K562 (cell line): ENCODE measurements at regions not wholly inside any gene's neighbourhood (a gene's known extent, or its start where the extent isn't known, plus 50 kb on each side); places are given as distances from the start of the nearest gene placed in this dataset.
A peak's percentile ranks its signal among the peaks of the same experiment; 100 is the strongest.

Source experiments
- ATAC-seq: fragments of 200-7000 bp; cut with Tn5 transposase; 3 replicates; pipeline ENCODE4 v1.9.1; 2020; ENCODE audit warnings: moderate library complexity
- BruUV-seq: library from RNA; stranded (reverse); fragments of 400-500 nt; replicated peaks from 2 replicates; lab custom pipeline; 2021; lab: Mats Ljungman, UMichigan
- CTCF ChIA-PET: fragments of 300-600 bp; formaldehyde crosslinking; extraction: SDS; loops from one replicate; lab custom pipeline; 2021; ENCODE audit warnings: low intra/inter-chr PET ratio; lab: Yijun Ruan, JAX
- POLR2A ChIA-PET: fragments of 300-600, 350-650 bp; sonication (Branson Sonifier 250); formaldehyde crosslinking; extraction: SDS; loops from one replicate; lab custom pipeline; 2021; ENCODE audit warnings: antibody characterized with exemption, inconsistent platforms; lab: Yijun Ruan, JAX
- DNase-seq, 4 experiments: peaks; one replicate each; pipeline versions ENCODE4 v3.0.0 to v3.0.0-alpha.2; 2011 to 2018; ENCODE audit warnings: low spot score in 3 of 4, mixed read lengths in 3 of 4; ENCODE audit errors: extremely low read depth in 1 of 4
- FAIRE-seq: peaks from 2 replicates; lab custom pipeline; 2011; peaks lifted over from hg19 to GRCh38; lab: Jason Lieb, UNC
- H2AFZ ChIP-seq: 2 replicates; pipeline ENCODE4 v1.6.0; 2011; ENCODE audit warnings: low read depth, low read length, control low read depth, inconsistent platforms
- H3K27ac ChIP-seq: fragments of 200-600 bp; 3 replicates; pipeline ENCODE4 v1.8.0; 2011; ENCODE audit warnings: low read depth, mild to moderate bottlenecking, control low read depth, inconsistent platforms, low read length, moderate library complexity, mixed read lengths; ENCODE audit errors: extremely low read depth
- H3K27me3 ChIP-seq, 2 experiments: fragments of 300-600 bp in 1 of 2; 2 replicates in 1 of 2; 3 replicates in 1 of 2; pipeline versions ENCODE4 v1.6.0 to v1.8.0; 2011; ENCODE audit warnings: inconsistent platforms in 2 of 2, low read length in 2 of 2, mild to moderate bottlenecking in 1 of 2, mixed read lengths in 1 of 2, moderate library complexity in 1 of 2; ENCODE audit not compliant: control insufficient read depth in 2 of 2, insufficient read depth in 2 of 2
- H3K36me3 ChIP-seq: fragments of 300-600 bp; 3 replicates; pipeline ENCODE4 v1.8.0; 2011; ENCODE audit warnings: mild to moderate bottlenecking, low read length, inconsistent platforms; ENCODE audit not compliant: control insufficient read depth, insufficient read depth
- H3K4me1 ChIP-seq, 2 experiments: fragments of 200-600 bp in 1 of 2; replicated peaks in 1 of 2; 2 replicates in 1 of 2; 3 replicates in 1 of 2; pipeline versions ENCODE4 v1.5.1 to v1.8.0; 2011; ENCODE audit warnings: inconsistent platforms in 2 of 2, low read length in 2 of 2, mild to moderate bottlenecking in 1 of 2, mixed read lengths in 1 of 2, moderate library complexity in 1 of 2; ENCODE audit not compliant: control insufficient read depth in 2 of 2, insufficient read depth in 2 of 2
- H3K4me2 ChIP-seq: 2 replicates; pipeline ENCODE4 v1.6.1; 2011; ENCODE audit warnings: low read length, control low read depth, inconsistent platforms, mixed read lengths; ENCODE audit not compliant: insufficient read depth
- H3K4me3 ChIP-seq: fragments of 200-600 bp; sonication (generic), shearing (Covaris generic); 2 replicates; pipeline ENCODE4 v1.5.1; 2016; ENCODE audit warnings: control low read depth, inconsistent platforms
- H3K79me2 ChIP-seq: fragments of 200-600 bp; 3 replicates; pipeline ENCODE4 v1.8.0; 2011; ENCODE audit warnings: low read length, inconsistent platforms; ENCODE audit not compliant: control insufficient read depth, insufficient read depth
- H3K9ac ChIP-seq, 2 experiments: 2 replicates each; pipeline versions ENCODE4 v1.6.0 to v1.6.1; 2011; ENCODE audit warnings: low read depth in 2 of 2, low read length in 2 of 2, control low read depth in 1 of 2, inconsistent platforms in 1 of 2, mild to moderate bottlenecking in 1 of 2, mixed read lengths in 1 of 2; ENCODE audit not compliant: insufficient read depth in 1 of 2
- H3K9me1 ChIP-seq: one replicate; pipeline ENCODE4 v1.6.0; 2011; ENCODE audit warnings: inconsistent platforms, mild to moderate bottlenecking, low read length, moderate library complexity; ENCODE audit not compliant: control insufficient read depth, insufficient read depth
- H3K9me3 ChIP-seq: replicated peaks from 2 replicates; pipeline ENCODE4 v1.5.1; 2011; ENCODE audit warnings: low read depth, low read length, inconsistent platforms; ENCODE audit not compliant: control insufficient read depth, insufficient read depth
- H4K20me1 ChIP-seq: replicated peaks from 2 replicates; pipeline ENCODE4 v1.6.1; 2011; ENCODE audit warnings: low read length, inconsistent platforms, mixed read lengths; ENCODE audit not compliant: control insufficient read depth, insufficient read depth
- AFF1 ChIP-seq, 2 experiments: fragments of 450-650 bp; IDR thresholded peaks; 2 replicates each; pipeline ENCODE4 v1.6.1; 2018; ENCODE audit warnings: mild to moderate bottlenecking in 2 of 2, low read depth in 1 of 2; ENCODE audit not compliant: partially characterized antibody in 2 of 2
- ATF2 ChIP-seq: sonication (generic); formaldehyde crosslinking; IDR thresholded peaks from 2 replicates; pipeline ENCODE4 v1.8.1; 2022; ENCODE audit warnings: missing genetic modification reagents
- CTBP1 ChIP-seq: fragments of 450-650 bp; IDR thresholded peaks from 2 replicates; pipeline ENCODE4 v1.6.1; 2016; ENCODE audit warnings: borderline replicate concordance
- ID3 ChIP-seq, 2 experiments: fragments of 250-450 bp in 1 of 2; fragments of 450-650 bp in 1 of 2; sonication (Bioruptor Pico) in 1 of 2; IDR thresholded peaks; 2 replicates each; pipeline versions ENCODE4 v1.6.1 to v1.8.0; 2016 to 2021; ENCODE audit warnings: mild to moderate bottlenecking in 2 of 2, moderate library complexity in 2 of 2, missing compliant biosample characterization in 1 of 2, missing genetic modification characterization in 1 of 2
- KHSRP ChIP-seq: fragments of 450-650 bp; IDR thresholded peaks from 2 replicates; pipeline ENCODE4 v1.6.1; 2017
- MAFG ChIP-seq: fragments of 450-650 bp; conservative IDR thresholded peaks from 2 replicates; pipeline ENCODE4 v1.6.1; 2016; ENCODE audit warnings: missing genetic modification characterization, missing compliant biosample characterization
- MCM7 ChIP-seq, 2 experiments: fragments of 450-650 bp; IDR thresholded peaks; 2 replicates each; pipeline ENCODE4 v1.6.1; 2016 to 2018
- MIER1 ChIP-seq: fragments of 450-650 bp; IDR thresholded peaks from 2 replicates; pipeline ENCODE4 v1.6.1; 2016; ENCODE audit warnings: antibody characterized with exemption, mild to moderate bottlenecking, low read depth
- MTA3 ChIP-seq: fragments of 450-650 bp; formaldehyde crosslinking; IDR thresholded peaks from 2 replicates; pipeline ENCODE4 v1.6.1; 2017; ENCODE audit warnings: mild to moderate bottlenecking, borderline replicate concordance
- POLR2B ChIP-seq: fragments of 450-650 bp; IDR thresholded peaks from 2 replicates; pipeline ENCODE4 v1.6.1; 2018; ENCODE audit warnings: low read depth; ENCODE audit not compliant: partially characterized antibody
- POLR3A ChIP-seq: IDR thresholded peaks from 2 replicates; pipeline ENCODE4 v1.6.1; 2011; ENCODE audit warnings: borderline replicate concordance, mild to moderate bottlenecking, moderate library complexity; ENCODE audit not compliant: insufficient read length, insufficient read depth; ENCODE audit errors: extremely low read depth
- THRA ChIP-seq: fragments of 450-650 bp; IDR thresholded peaks from 2 replicates; pipeline ENCODE4 v1.6.1; 2017; ENCODE audit warnings: mild to moderate bottlenecking, moderate library complexity
- WGBS: fragments of 100-300 bp; shearing (Covaris generic); methylation state at CpG from one replicate; pipeline ENCODE4 v1.1.6; 2016; ENCODE audit warnings: low coverage, mixed read lengths; ENCODE audit not compliant: insufficient coverage; ENCODE audit errors: missing lambda C conversion rate; 5-methylcytosine and 5-hydroxymethylcytosine counted together
- in situ Hi-C: fragments of 300-500 bp; cut with MboI; formaldehyde crosslinking; loops from 4 replicates; pipeline ENCODE4 v1.15.0; 2018; ENCODE audit warnings: inconsistent platforms, mixed read lengths
- intact Hi-C: fragments of 100-400 bp; cut with micrococcal nuclease; formaldehyde crosslinking; loops from 2 replicates; pipeline ENCODE4 v1.14.2; 2022

- TF ChIP-seq POLR3A (no peak), MIER1 (no peak), POLR2B (no peak)
Observed at GRCh38 chr2:9762941-9763340, 80.3 kb upstream of the TAF1B start (continued).

GRCh38 chr2:9763356-9764152 is 79.7 kb upstream of the TAF1B start:
- Histone ChIP-seq H2AFZ (peak overlapping the region; percentile 6), H3K4me2 (peak overlapping the region; percentile 67), H3K9me3 (no peaks in the 10 kb centered on the region), H3K9me1 (no peaks in the 10 kb centered on the region), H3K27ac (peak overlapping the region; percentile 48; the same call in 2 of the 3 replicates), H3K4me3 (no peak overlapping the region), H3K9ac (peak overlapping the region in 1 of 2 experiments; percentile 39; a peak in 2 of 4 replicates), H4K20me1 (no peaks in the 10 kb centered on the region), H3K27me3 (no peaks in the 10 kb centered on the region), H3K4me1 (peaks cover 31 to 46% of the 10 kb centered on the region in 2 experiments), H3K79me2 (no peaks in the 10 kb centered on the region), H3K36me3 (no peaks in the 10 kb centered on the region)
- CTCF ChIA-PET = no interaction called here
- in situ Hi-C loops = no loop called here
- FAIRE-seq (peak; percentile 89), DNase-seq (peak in 2 of 4 experiments; percentile 64 to 65), ATAC-seq (peak; percentile 44)
- intact Hi-C loops = loop anchor here (5.0 to 10.0 kb wide), 3 partner anchors 106 to 619 kb away; partner anchors contain the start of gene YWHAQ
- POLR2A ChIA-PET = interaction anchor here (0.6 to 1.2 kb wide), 3 partner anchors 8 to 34 kb away, joined by 3 read pairs; no protein-coding TSS in a partner anchor
- BruUV-seq = no TSS peak
- WGBS = 11% methylated on average over 7 of the region's 7 CpGs
- no peak for TF ChIP-seq THRA
- TF ChIP-seq MTA3 = no peak; the same call in 1 of the 2 replicates
- no peak for TF ChIP-seq MCM7 (IDR thresholded peaks at IDR 0.05)
- TF ChIP-seq KHSRP = no peak
- no peak for TF ChIP-seq ATF2 (CRISPR knock-in tag)
- TF ChIP-seq AFF1 (IDR thresholded peaks at IDR 0.05; ENCODE audit: low read depth in 1 of 2, partially characterized antibody in 2 of 2) = no peak
- no peak for TF ChIP-seq CTBP1
- peak; percentile 85 for TF ChIP-seq MAFG (tag)
- TF ChIP-seq ID3 (CRISPR knock-in tag; IDR thresholded peaks at IDR 0.05) = no peak
- TF ChIP-seq ID3 (tag; IDR thresholded peaks at IDR 0.05) = no peak
